Skeletal muscle cell (primary cell): ENCODE measurements at regions not wholly inside any gene's neighbourhood (a gene's known extent, or its start where the extent isn't known, plus 50 kb on each side); places are given as distances from the start of the nearest gene placed in this dataset.
"Not testable (repeated sequence)": the region's sequence is repeated elsewhere in the genome, so short reads cannot be mapped to it uniquely, and the experiment has no call there.

ENCODE experiments used
- DNase-seq: peaks from one replicate; pipeline ENCODE4 v3.0.0-alpha.2; 2010; ENCODE audit warnings: low read depth
- H3K4me3 ChIP-seq: 2 replicates; pipeline ENCODE4 v1.5.1; 2011; ENCODE audit warnings: low read depth, mild to moderate bottlenecking, control low read depth, low read length, moderate library complexity

- DNase-seq, result no peak
- no peak overlapping the region for H3K4me3 ChIP-seq
Observed at GRCh38 chr1:211206981-211207380, 52.2 kb upstream of the RCOR3 start.

- H3K4me3 ChIP-seq, result no peak overlapping the region
- DNase-seq, result no peak
Observed at GRCh38 chr1:211200311-211200710, 58.9 kb upstream of the RCOR3 start.

GRCh38 chr1:211198880-211199279, 60.3 kb upstream of the RCOR3 start:
- no peak overlapping the region for H3K4me3 ChIP-seq
- DNase-seq, result no peak

GRCh38 chr1:211198111-211198510, 61.1 kb upstream of the RCOR3 start:
- H3K4me3 ChIP-seq, result no peak overlapping the region
- peak; percentile 11 for DNase-seq

- no peak for DNase-seq
- no peak overlapping the region for H3K4me3 ChIP-seq
Observed at GRCh38 chr1:211196880-211197279, 62.3 kb upstream of the RCOR3 start.

- no peak for DNase-seq
- no peak overlapping the region for H3K4me3 ChIP-seq
Observed at GRCh38 chr1:211194826-211195225, 60.9 kb upstream of the KCNH1 start.

GRCh38 chr1:211192227-211192626, 58.3 kb upstream of the KCNH1 start:
- no peak for DNase-seq
- no peak overlapping the region for H3K4me3 ChIP-seq

- not testable (repeated sequence) for H3K4me3 ChIP-seq, DNase-seq
Observed at GRCh38 chr1:211188721-211189120, 54.8 kb upstream of the KCNH1 start.

- H3K4me3 ChIP-seq, result no peak overlapping the region
- no peak for DNase-seq
Observed at GRCh38 chr1:211183747-211184313, 49.9 kb upstream of the KCNH1 start.
